ENCODE measurements at regions not wholly inside any gene's neighbourhood (a gene's known extent, or its start where the extent isn't known, plus 50 kb on each side); places are given as distances from the start of the nearest gene placed in this dataset.

DNA sequence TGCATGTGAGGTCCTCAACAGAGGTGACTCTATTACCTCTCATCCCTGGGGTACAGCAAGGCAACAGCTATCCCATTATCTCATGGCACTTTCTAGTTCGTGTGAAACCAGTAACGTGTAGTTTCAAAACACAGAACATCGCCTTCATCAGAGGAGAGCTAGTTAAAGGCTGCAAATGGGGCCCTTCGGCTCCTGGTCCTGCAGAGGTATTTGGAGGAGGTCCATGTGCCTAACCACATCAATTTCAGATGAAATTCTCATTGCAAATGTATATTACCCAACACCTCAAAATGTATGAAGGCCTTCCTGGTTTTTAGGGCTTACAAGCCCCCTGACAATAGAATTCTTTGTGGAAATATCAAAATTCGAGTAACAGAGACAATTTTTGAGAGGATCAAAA lies 95.7 kb upstream of the PSMD7 start:
- ATAC-seq (ENCODE audit: low FRiP score), result no peak
- no peak for DNase-seq (ENCODE audit: low spot score)
- TF ChIP-seq, protein P1, sequence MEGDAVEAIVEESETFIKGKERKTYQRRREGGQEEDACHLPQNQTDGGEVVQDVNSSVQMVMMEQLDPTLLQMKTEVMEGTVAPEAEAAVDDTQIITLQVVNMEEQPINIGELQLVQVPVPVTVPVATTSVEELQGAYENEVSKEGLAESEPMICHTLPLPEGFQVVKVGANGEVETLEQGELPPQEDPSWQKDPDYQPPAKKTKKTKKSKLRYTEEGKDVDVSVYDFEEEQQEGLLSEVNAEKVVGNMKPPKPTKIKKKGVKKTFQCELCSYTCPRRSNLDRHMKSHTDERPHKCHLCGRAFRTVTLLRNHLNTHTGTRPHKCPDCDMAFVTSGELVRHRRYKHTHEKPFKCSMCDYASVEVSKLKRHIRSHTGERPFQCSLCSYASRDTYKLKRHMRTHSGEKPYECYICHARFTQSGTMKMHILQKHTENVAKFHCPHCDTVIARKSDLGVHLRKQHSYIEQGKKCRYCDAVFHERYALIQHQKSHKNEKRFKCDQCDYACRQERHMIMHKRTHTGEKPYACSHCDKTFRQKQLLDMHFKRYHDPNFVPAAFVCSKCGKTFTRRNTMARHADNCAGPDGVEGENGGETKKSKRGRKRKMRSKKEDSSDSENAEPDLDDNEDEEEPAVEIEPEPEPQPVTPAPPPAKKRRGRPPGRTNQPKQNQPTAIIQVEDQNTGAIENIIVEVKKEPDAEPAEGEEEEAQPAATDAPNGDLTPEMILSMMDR (IDR thresholded peaks at IDR 0.05), result no peak

- ATAC-seq (ENCODE audit: low FRiP score) (no peak), DNase-seq (ENCODE audit: low spot score) (no peak)
- TF ChIP-seq, protein P1 (IDR thresholded peaks at IDR 0.05), result no peak
These were observed 96.8 kb upstream of the PSMD7 start for GRCh38 chr16:74199842-74200124.

DNA sequence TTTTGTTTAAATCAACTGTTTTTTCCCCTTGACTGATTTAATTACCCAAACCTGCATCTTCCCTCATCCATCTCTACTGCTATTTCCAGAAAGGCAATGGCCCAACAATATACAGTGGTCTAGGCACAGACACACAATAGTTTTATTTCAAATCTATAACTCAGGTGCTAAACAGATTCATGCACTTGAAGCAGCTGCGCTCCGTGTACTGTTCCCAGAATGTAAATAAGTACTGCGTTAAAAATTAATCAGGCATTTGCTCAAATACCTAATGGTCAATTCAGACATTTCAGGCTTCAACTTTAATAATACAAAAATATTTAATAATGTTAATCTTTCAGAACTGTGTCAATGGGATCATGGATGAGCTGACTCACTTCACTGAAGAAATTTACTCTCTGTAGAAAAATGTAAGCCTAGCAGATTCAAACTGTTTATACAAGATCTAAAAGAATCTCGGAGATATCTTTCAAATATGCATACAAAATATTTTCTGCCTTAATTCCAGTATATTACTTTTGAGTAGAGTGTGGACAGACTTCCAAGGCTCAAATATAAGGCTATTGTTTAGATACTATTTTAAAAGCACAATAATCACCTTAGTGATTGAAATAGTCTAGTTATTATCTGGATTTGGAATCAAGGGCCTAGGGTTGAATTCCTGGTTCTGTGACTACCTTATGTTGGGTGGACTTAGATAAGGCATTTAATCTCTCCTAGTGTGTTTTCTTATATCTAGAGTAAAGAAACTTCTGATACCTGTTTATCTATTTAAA lies 97.4 kb upstream of the PSMD7 start:
- TF ChIP-seq, protein P1 (IDR thresholded peaks at IDR 0.05), result no peak
- ATAC-seq (ENCODE audit: low FRiP score) (no peak), DNase-seq (ENCODE audit: low spot score) (no peak)

- ATAC-seq (ENCODE audit: low FRiP score) (no peak), DNase-seq (ENCODE audit: low spot score) (no peak)
- TF ChIP-seq, protein P1 (IDR thresholded peaks at IDR 0.05), result no peak
These were observed 104.3 kb upstream of the PSMD7 start for GRCh38 chr16:74192281-74192797.

GRCh38 chr16:74190292-74190691 lies 106.3 kb upstream of the PSMD7 start:
- DNase-seq (ENCODE audit: low spot score), result no peak
- TF ChIP-seq, protein P1 (IDR thresholded peaks at IDR 0.05), result no peak
- ATAC-seq (ENCODE audit: low FRiP score), result no peak

GRCh38 chr16:74188856-74189255 lies 107.8 kb upstream of the PSMD7 start:
- ATAC-seq (ENCODE audit: low FRiP score) (no peak), DNase-seq (ENCODE audit: low spot score) (no peak)
- TF ChIP-seq, protein P1 (IDR thresholded peaks at IDR 0.05), result no peak

DNA sequence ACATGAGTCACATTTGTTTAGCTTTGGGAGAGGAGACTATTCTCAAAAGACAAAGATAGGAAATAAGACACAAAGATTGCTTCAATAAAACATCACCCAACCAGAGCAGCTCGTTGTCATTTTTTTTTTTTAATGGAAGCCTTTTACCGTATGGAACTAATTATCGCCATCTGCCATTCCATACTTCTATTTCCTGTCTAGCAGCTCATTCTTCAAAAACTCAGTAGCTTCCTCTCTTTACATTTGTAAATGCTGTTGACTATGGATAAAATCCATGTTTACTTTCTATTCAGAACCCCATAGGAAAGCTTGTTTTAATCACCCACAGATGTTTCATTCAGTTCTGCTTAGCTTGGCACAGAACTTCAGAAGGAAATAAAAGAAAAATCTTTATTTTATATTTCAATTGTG lies 110.0 kb upstream of the PSMD7 start:
- no peak for ATAC-seq (ENCODE audit: low FRiP score)
- DNase-seq (ENCODE audit: low spot score), result no peak
- TF ChIP-seq, protein P1 (IDR thresholded peaks at IDR 0.05), result no peak

All from omental fat pad (tissue), 3 donors.